HCEC 1CT (cell line): ENCODE measurements at regions not wholly inside any gene's neighbourhood (a gene's known extent, or its start where the extent isn't known, plus 50 kb on each side); places are given as distances from the start of the nearest gene placed in this dataset.
"Not testable (repeated sequence)": the region's sequence is repeated elsewhere in the genome, so short reads cannot be mapped to it uniquely, and the experiment has no call there.

ENCODE experiments used
- DNase-seq: peaks from one replicate; pipeline ENCODE4 v3.0.0-alpha.2; 2017

- DNase-seq: no peak
These were observed 317.7 kb upstream of the OBI1 start for GRCh38 chr13:78976696-78977095.

GRCh38 chr13:78972561-78972960 lies 313.6 kb upstream of the OBI1 start:
- no peak for DNase-seq

- no peak for DNase-seq
These were observed 312.5 kb upstream of the OBI1 start for GRCh38 chr13:78971355-78972025.

- no peak for DNase-seq
These were observed 301.9 kb upstream of the OBI1 start for GRCh38 chr13:78960881-78961280.

- no peak for DNase-seq
These were observed 299.1 kb upstream of the OBI1 start for GRCh38 chr13:78958006-78958405.

GRCh38 chr13:78940455-78941130 lies 281.6 kb upstream of the OBI1 start:
- DNase-seq: no peak

GRCh38 chr13:78934336-78934735 lies 275.4 kb upstream of the OBI1 start:
- DNase-seq: no peak

- DNase-seq: no peak
These were observed 256.1 kb upstream of the OBI1 start for GRCh38 chr13:78915015-78915414.

- DNase-seq: no peak
These were observed 254.7 kb upstream of the OBI1 start for GRCh38 chr13:78913656-78914055.

GRCh38 chr13:78910147-78910546 lies 251.2 kb upstream of the OBI1 start:
- no peak for DNase-seq

GRCh38 chr13:78909276-78909675 lies 250.3 kb upstream of the OBI1 start:
- no peak for DNase-seq

- DNase-seq: no peak
These were observed 248.1 kb upstream of the OBI1 start for GRCh38 chr13:78907006-78907405.

- no peak for DNase-seq
These were observed 238.2 kb upstream of the OBI1 start for GRCh38 chr13:78897200-78897599.

- DNase-seq: no peak
These were observed 225.6 kb upstream of the OBI1 start for GRCh38 chr13:78884571-78884970.

- no peak for DNase-seq
These were observed 222.8 kb upstream of the OBI1 start for GRCh38 chr13:78881751-78882150.

- DNase-seq: no peak
These were observed 222.1 kb upstream of the OBI1 start for GRCh38 chr13:78881054-78881453.

- no peak for DNase-seq
These were observed 218.1 kb upstream of the OBI1 start for GRCh38 chr13:78876915-78877549.

GRCh38 chr13:78875792-78876580 lies 217.0 kb upstream of the OBI1 start:
- DNase-seq: no peak

GRCh38 chr13:78868991-78869390 lies 210.0 kb upstream of the OBI1 start:
- no peak for DNase-seq

GRCh38 chr13:78867655-78868054 lies 208.7 kb upstream of the OBI1 start:
- no peak for DNase-seq

- not testable (repeated sequence) for DNase-seq
These were observed 207.1 kb upstream of the OBI1 start for GRCh38 chr13:78866076-78866475.

GRCh38 chr13:78862446-78862845 lies 203.5 kb upstream of the OBI1 start:
- DNase-seq: no peak

- DNase-seq: no peak
These were observed 193.8 kb upstream of the OBI1 start for GRCh38 chr13:78852709-78853108.
